Activated CD4-positive, CD25-positive, alpha-beta regulatory T cell treated with anti-CD3 and anti-CD28 coated beads, Interleukin-2, amount 50 U/mL, for 16 hours (primary cell): ENCODE measurements at regions not wholly inside any gene's neighbourhood (a gene's known extent, or its start where the extent isn't known, plus 50 kb on each side); places are given as distances from the start of the nearest gene placed in this dataset.
"Not testable (repeated sequence)": the region's sequence is repeated elsewhere in the genome, so short reads cannot be mapped to it uniquely, and the experiment has no call there.

Source experiments
- DNase-seq: peaks from one replicate; pipeline ENCODE4 v3.0.0-alpha.2; 2020; ENCODE audit warnings: low read depth, low spot score

DNA sequence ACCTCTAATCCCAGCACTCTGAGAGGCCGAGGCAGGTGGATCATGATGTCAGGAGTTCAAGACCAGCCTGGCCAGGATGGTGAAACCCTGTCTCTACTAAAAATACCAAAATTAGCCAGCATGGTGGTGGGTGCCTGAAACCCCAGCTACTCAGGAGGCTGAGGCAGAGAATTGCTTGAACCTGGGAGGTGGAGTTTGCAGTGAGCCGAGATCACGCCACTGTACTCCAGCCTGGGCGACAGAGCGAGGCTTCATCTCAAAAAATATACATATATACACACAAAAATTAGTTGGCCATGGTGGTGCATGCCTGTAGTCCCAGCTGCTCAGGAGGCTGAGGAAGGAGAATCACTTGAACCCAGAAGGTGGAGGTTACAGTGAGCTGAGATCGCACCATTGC lies 273.6 kb downstream of the GOLGA6L6 start:
- not testable (repeated sequence) for DNase-seq

GRCh38 chr15:20267051-20267730 lies 274.4 kb downstream of the GOLGA6L6 start:
- DNase-seq, result not testable (repeated sequence)

DNA sequence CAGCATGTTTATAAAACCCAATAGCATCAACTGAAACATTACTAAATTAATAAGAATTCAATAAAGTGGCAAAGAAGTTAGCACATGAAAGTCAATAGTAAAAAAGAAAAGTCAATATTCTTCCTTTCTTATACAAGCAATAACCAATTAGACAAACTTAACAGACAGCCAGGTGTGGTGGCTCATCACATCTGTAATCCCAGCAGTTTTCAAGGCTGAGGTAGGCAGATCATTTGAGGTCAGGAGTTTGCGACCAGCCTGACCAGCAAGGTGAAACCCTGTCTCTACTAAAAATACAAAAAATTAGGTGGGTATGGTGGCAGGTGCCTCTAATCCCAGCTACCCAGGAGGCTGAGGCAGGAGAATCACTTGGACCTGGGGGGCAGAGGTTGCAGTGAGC lies 275.9 kb downstream of the GOLGA6L6 start:
- not testable (repeated sequence) for DNase-seq

- not testable (repeated sequence) for DNase-seq
Measured at GRCh38 chr15:20261321-20262280, 280.0 kb downstream of the GOLGA6L6 start.

DNA sequence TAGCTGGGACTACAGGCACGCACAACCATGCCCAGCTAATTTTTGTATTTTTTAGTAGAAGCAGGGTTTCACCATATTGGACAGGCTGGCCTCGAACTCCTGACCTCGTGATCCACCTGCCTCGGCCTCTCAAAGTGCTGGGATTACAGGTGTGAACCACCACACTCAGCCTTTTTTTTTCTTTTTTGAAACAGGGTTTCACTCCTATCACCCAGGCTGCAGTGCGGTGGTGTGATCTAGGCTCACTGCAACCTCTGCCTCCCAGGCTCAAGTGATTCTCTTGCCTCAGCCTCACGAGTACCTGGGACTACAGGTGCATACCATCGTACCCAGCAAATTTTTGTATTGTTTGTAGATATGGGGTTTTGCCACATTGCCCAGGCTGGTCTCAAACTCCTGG lies 280.9 kb downstream of the GOLGA6L6 start:
- not testable (repeated sequence) for DNase-seq

DNA sequence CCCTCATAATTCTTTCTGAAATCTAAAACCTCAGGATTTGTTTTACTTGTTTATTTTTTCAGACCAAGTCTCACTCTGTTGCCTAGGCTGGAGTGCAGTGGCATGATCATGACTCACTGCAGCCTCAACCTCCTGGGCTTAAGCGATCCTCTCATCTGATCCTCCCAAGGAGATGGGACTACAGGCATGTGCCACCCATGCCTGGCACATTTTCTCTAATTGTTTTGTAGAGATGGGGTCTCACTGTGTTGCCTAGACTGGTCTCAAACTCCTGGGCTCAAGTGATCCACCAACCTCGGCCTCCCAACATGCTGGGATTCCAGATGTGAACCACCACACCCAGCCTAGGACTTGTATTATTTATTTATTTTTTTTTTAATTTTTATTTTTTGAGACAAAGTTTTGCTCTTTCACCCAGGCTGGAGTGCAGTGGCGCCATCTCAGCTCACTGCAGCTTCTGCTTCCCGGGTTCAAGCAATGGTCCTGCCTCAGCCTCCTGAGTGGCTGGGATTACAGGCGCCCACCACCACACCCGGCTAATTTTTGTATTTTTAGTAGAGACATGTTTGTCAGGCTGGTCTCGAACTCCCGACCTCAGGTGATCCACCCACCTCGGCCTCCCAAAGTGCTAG lies 281.9 kb downstream of the GOLGA6L6 start:
- not testable (repeated sequence) for DNase-seq

GRCh38 chr15:20256394-20256793 lies 285.2 kb downstream of the GOLGA6L6 start:
- DNase-seq, result not testable (repeated sequence)

- not testable (repeated sequence) for DNase-seq
Measured at GRCh38 chr15:20255641-20256040, 286.0 kb downstream of the GOLGA6L6 start.

GRCh38 chr15:20253047-20253615 lies 288.5 kb downstream of the GOLGA6L6 start:
- not testable (repeated sequence) for DNase-seq

DNA sequence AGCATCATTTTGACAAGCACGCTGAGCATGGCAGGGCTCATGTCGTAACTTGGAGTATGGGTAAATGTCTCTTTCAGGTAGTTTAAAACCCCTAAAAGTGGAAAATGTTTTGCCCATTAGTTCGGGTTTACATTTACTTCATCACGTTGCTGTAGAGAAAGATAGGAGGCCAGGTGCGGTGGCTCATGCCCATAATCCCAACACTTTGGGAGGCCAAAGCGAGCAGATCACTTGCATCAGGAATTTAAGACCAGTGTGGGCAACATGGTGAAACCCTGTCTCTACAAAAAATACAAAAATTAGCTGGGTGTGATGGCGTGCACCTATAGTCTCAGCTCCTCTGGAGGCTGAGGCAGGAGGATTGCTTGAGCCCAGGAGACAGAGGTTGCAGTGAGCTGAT lies 289.6 kb downstream of the GOLGA6L6 start:
- not testable (repeated sequence) for DNase-seq

- DNase-seq, result not testable (repeated sequence)
Measured at GRCh38 chr15:20251214-20252005, 290.2 kb downstream of the GOLGA6L6 start.

DNA sequence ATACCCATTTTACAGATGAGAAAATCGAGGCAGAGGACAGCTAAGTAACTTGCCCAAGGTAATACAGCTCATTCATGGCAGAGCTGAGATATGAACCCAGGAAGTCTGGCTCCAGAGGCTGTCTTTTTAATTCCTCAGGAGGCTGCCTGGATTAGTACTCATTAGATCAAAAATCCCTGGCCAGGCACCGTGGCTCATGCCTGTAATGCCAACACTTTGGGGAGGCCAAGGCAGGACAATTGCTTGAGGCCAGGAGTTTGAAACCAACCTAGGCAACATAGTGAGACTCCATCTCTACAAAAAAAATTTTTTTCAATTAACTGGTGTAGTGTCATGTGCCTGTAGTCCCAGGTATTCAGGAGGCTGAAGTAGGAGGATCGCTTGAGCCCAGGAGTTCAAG lies 291.4 kb downstream of the GOLGA6L6 start:
- not testable (repeated sequence) for DNase-seq

DNA sequence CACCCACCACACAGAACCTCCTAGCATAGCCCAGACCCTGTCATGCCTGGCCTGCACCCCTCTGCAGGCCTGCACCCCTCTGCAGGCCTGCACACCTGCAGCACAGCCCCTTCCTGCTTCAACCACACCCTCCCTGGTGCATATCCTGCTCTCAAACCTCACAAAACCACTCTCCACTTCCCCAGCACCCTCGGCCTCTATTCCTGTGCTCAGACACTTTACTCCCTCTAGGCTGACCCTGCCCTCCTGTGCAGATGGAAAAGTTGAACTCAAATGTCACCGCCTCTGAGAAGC lies 292.0 kb downstream of the GOLGA6L6 start:
- not testable (repeated sequence) for DNase-seq

GRCh38 chr15:20248434-20248833 lies 293.2 kb downstream of the GOLGA6L6 start:
- not testable (repeated sequence) for DNase-seq

- not testable (repeated sequence) for DNase-seq
Measured at GRCh38 chr15:20247137-20247536, 294.5 kb downstream of the GOLGA6L6 start.

DNA sequence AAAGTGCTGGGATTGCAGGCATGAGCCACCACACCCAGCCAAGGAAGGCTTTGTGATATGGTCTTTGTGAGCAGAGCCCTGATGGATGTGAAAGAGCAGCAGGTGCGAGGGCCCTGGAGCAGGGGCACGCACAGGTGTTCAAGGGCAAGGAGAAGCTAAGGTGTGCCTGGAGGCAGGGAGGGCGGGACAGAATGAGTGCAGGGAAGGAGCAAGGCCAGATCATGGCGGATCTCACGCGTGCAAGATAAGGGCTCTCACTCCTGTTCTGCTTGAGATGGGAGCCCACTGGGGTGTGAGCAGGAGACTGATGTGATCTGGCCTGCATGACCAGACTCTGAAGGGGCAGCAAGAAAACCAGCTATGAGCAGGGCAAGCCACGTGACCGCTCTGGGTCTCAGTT lies 295.0 kb downstream of the GOLGA6L6 start:
- DNase-seq, result not testable (repeated sequence)

DNA sequence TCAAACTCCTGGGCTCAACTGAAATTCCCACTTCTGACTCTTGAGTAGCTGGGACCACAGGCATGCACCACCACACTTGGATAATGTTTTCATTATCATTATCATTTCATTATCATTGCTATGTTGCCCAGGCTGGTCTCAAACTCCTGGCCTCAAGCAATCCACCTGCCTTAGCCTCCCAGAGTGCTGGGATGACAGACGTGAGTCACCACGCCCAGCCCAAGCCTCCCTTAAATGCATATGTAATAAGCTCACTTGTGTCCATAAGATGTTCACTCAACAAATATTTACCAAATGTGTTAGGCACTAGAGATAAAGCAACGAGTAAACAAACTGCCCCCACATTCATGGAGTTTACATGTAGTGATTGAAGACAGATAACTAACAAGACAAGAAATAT lies 295.7 kb downstream of the GOLGA6L6 start:
- DNase-seq, result not testable (repeated sequence)

GRCh38 chr15:20244792-20245191 lies 296.8 kb downstream of the GOLGA6L6 start:
- DNase-seq, result not testable (repeated sequence)

DNA sequence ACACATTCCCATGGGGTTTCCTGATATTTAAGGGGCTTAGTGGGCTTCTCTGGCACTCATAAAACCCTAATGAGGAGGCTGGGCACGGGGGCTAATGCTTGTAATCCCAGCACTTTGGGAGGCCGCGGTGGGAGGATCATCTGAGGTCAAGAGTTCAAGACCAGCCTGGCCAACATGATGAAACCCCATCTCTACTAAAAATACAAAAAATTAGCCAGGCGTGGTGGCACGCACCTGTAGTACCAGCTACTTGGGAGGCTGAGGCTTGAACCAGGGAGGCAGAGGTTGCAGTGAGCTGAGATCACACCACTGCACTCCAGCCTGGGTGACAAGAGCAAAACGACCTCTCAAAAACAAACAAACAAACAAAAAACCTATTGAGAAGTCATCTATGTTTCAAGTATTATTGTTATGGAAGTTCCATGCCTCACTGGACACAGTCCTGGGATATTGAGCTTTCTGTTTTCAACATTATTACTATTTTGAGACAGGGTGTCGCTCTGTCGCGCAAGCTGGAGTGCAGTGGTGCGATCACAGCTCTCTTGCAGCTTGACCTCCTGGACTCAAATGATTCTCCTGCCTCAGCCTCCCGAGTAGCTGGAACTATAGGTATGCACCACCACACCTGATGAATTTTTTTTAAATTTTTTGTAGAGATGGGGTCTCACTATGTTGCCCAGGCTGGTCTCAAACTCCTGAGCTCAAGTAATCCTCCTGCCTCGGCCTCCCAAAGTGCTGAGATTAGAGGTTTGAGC lies 297.9 kb downstream of the GOLGA6L6 start:
- DNase-seq, result not testable (repeated sequence)

DNA sequence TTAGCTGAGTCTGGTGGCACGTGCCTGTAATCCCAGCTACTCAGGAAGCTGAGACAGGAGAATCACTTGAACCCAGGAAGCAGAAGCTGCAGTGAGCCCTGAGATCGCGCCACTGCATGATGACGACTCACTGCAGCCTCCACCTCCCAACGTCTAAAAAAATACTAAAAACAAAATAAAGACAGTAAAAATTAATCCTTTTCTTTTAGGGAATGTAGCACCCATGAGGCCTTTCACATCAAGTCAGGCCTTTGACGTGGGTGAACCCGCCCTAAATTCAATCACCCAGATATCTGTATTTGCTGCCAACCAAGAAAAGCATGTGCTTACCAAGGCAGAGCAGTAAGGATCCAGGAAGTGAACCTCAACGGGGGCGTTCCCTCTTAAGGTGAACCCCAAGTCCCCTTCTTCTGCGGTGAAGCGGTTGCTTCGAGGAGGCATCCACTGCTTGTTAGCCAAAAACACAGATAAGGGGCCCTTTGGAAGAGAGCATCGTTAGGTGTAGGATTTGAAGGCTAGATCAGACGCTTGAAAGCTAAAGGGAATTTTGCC lies 301.2 kb downstream of the GOLGA6L6 start:
- DNase-seq, result not testable (repeated sequence)
